Gastrocnemius medialis (tissue), 4 donors: ENCODE measurements at regions not wholly inside any gene's neighbourhood (a gene's known extent, or its start where the extent isn't known, plus 50 kb on each side); places are given as distances from the start of the nearest gene placed in this dataset.

Experiments used
- ATAC-seq, 2 donors: fragments of 150-250 bp; one replicate each; pipeline ENCODE4 v1.9.1; 2016
- DNase-seq, 2 donors: peaks; one replicate each; pipeline ENCODE4 v3.0.0-alpha.2; 2019
- H3K27ac ChIP-seq, 4 donors: fragments of 200-600 bp; sonication (generic); 1 replicate in 1 of 4; 2 replicates in 3 of 4; pipeline ENCODE4 v1.5.1; 2016 to 2018; ENCODE audit warnings: mild to moderate bottlenecking in 2 of 4, moderate library complexity in 1 of 4
- H3K27me3 ChIP-seq, 3 donors: fragments of 200-600 bp; sonication (generic) in 2 of 3; 1 replicate in 1 of 3; 2 replicates in 2 of 3; pipeline versions ENCODE4 v1.5.1 to v1.6.0; 2016 to 2019; ENCODE audit warnings: mild to moderate bottlenecking in 1 of 3, moderate library complexity in 1 of 3
- H3K36me3 ChIP-seq, 2 donors: fragments of 200-600 bp; sonication (generic) in 1 of 2; one replicate each; pipeline ENCODE4 v1.5.1; 2017 to 2018
- H3K4me1 ChIP-seq, 2 donors: fragments of 200-600 bp; sonication (generic) in 1 of 2; one replicate each; pipeline ENCODE4 v1.5.1; 2016 to 2017; ENCODE audit warnings: mild to moderate bottlenecking in 2 of 2
- H3K4me3 ChIP-seq, 4 donors: fragments of 200-600 bp; sonication (generic) in 3 of 4; 1 replicate in 1 of 4; 2 replicates in 3 of 4; pipeline ENCODE4 v1.5.1; 2016 to 2019; ENCODE audit warnings: mild to moderate bottlenecking in 2 of 4
- H3K9me3 ChIP-seq, 3 donors: fragments of 200-600 bp; sonication (generic) in 2 of 3; 1 replicate in 1 of 3; 2 replicates in 2 of 3; pipeline ENCODE4 v1.5.1; 2016 to 2019
- CTCF ChIP-seq, 5 experiments: fragments of 450-650 bp in 3 of 5; fragments of 200-600 bp in 2 of 5; sonication (generic) in 2 of 5; IDR thresholded peaks in 4 of 5; conservative IDR thresholded peaks in 1 of 5; 1 replicate in 4 of 5; 2 replicates in 1 of 5; pipeline ENCODE4 v1.5.1; 2016 to 2019; ENCODE audit warnings: antibody characterized with exemption in 5 of 5, mild to moderate bottlenecking in 3 of 5, moderate library complexity in 3 of 5
- POLR2A ChIP-seq, 2 donors: fragments of 450-650 bp; IDR thresholded peaks; one replicate each; pipeline ENCODE4 v1.6.1; 2017; ENCODE audit warnings: antibody characterized with exemption in 2 of 2, mild to moderate bottlenecking in 2 of 2, moderate library complexity in 2 of 2
- in situ Hi-C, 4 donors: fragments of 200-750 bp; cut with MboI; loops; one replicate each; pipeline versions ENCODE4 v1.15.0 to v1.8.0; 2017; ENCODE audit warnings: low sequenced_read_pairs in 4 of 4
- intact Hi-C: fragments of 100-400 bp; cut with DNase I; formaldehyde crosslinking; loops from one replicate; pipeline ENCODE4 v1.15.1; 2023; ENCODE audit warnings: low total_unique reads

GRCh38 chr18:24704946-24705630 is 244.7 kb downstream of the HRH4 start:
- Histone ChIP-seq H3K36me3 (no peaks in the 10 kb centered on the region), H3K9me3 (no peaks in the 10 kb centered on the region), H3K4me1 (no peaks in the 10 kb centered on the region), H3K27ac (no peak overlapping the region), H3K27me3 (no peaks in the 10 kb centered on the region), H3K4me3 (no peak overlapping the region)
- ATAC-seq (no peak), DNase-seq (no peak)
- in situ Hi-C loops = no loop called here
- TF ChIP-seq POLR2A (IDR thresholded peaks at IDR 0.05) = no peak
- intact Hi-C loops = no loop called here

- Histone ChIP-seq H3K36me3 (no peaks in the 10 kb centered on the region), H3K9me3 (no peaks in the 10 kb centered on the region), H3K4me1 (no peaks in the 10 kb centered on the region), H3K27me3 (no peaks in the 10 kb centered on the region), H3K27ac (no peak overlapping the region), H3K4me3 (no peak overlapping the region)
- TF ChIP-seq CTCF (IDR thresholded peaks at IDR 0.05 in 4 of 5, conservative IDR thresholded peaks at IDR 0.05 in 1 of 5) = no peak
- no peak for TF ChIP-seq POLR2A (IDR thresholded peaks at IDR 0.05)
- no peak for DNase-seq
- intact Hi-C loops = no loop called here
- in situ Hi-C loops = no loop called here
- no peak for ATAC-seq
Measured at GRCh38 chr18:24710474-24710873, 250.0 kb downstream of the HRH4 start.

GRCh38 chr18:24719791-24720190 is 259.4 kb downstream of the HRH4 start:
- intact Hi-C loops (no loop called here), in situ Hi-C loops (loop anchor here in 1 of 4 donors (10.0 kb wide), 1 partner anchor 115 kb away; no protein-coding TSS in a partner anchor)
- DNase-seq (no peak), ATAC-seq (no peak)
- Histone ChIP-seq H3K4me3 (no peak overlapping the region), H3K9me3 (no peaks in the 10 kb centered on the region), H3K4me1 (no peaks in the 10 kb centered on the region), H3K27ac (no peak overlapping the region), H3K27me3 (no peaks in the 10 kb centered on the region), H3K36me3 (no peaks in the 10 kb centered on the region)
- TF ChIP-seq CTCF (IDR thresholded peaks at IDR 0.05 in 4 of 5, conservative IDR thresholded peaks at IDR 0.05 in 1 of 5) (no peak), POLR2A (IDR thresholded peaks at IDR 0.05) (no peak)

GRCh38 chr18:24721388-24721787 is 261.0 kb downstream of the HRH4 start:
- Histone ChIP-seq H3K27me3 (no peaks in the 10 kb centered on the region), H3K4me1 (no peaks in the 10 kb centered on the region), H3K36me3 (no peaks in the 10 kb centered on the region), H3K4me3 (no peak overlapping the region), H3K9me3 (no peaks in the 10 kb centered on the region), H3K27ac (no peak overlapping the region)
- ATAC-seq (no peak), DNase-seq (no peak)
- TF ChIP-seq CTCF (IDR thresholded peaks at IDR 0.05 in 4 of 5, conservative IDR thresholded peaks at IDR 0.05 in 1 of 5) (no peak), POLR2A (IDR thresholded peaks at IDR 0.05) (no peak)
- in situ Hi-C loops (loop anchor here in 1 of 4 donors (10.0 kb wide), 1 partner anchor 117 kb away; no protein-coding TSS in a partner anchor), intact Hi-C loops (no loop called here)

- no peak for ATAC-seq
- intact Hi-C loops = loop anchor here (1.0 to 5.0 kb wide), 4 partner anchors 126 to 369 kb away; no protein-coding TSS in a partner anchor
Measured at GRCh38 chr18:24725644-24726415, 265.4 kb downstream of the HRH4 start.

More at GRCh38 chr18:24725644-24726415, 265.4 kb downstream of the HRH4 start:
- DNase-seq = no peak
- H3K36me3 ChIP-seq = no peaks in the 10 kb centered on the region
- peaks cover 0 to 5% of the 10 kb centered on the region in 2 donors for H3K4me1 ChIP-seq
- H3K27me3 ChIP-seq = peaks cover 0 to 5% (median 0%) of the 10 kb centered on the region in 3 donors
- TF ChIP-seq POLR2A (IDR thresholded peaks at IDR 0.05) (no peak), CTCF (IDR thresholded peaks at IDR 0.05 in 4 of 5, conservative IDR thresholded peaks at IDR 0.05 in 1 of 5) (no peak)
- in situ Hi-C loops = loop anchor here (5.0 to 25.0 kb wide), 4 partner anchors 121 to 364 kb away; no protein-coding TSS in a partner anchor
- no peak overlapping the region for H3K4me3 ChIP-seq
- H3K27ac ChIP-seq = no peak overlapping the region
- H3K9me3 ChIP-seq = no peaks in the 10 kb centered on the region
